ENCODE measurements at regions not wholly inside any gene's neighbourhood (a gene's known extent, or its start where the extent isn't known, plus 50 kb on each side); places are given as distances from the start of the nearest gene placed in this dataset.

- no peak for DNase-seq
Observed at GRCh38 chr17:72591289-72592241, 470.7 kb downstream of the SOX9 start.

- DNase-seq: no peak
Observed at GRCh38 chr17:72592242-72592966, 471.6 kb downstream of the SOX9 start.

- no peak for DNase-seq
Observed at GRCh38 chr17:72592967-72593325, 472.1 kb downstream of the SOX9 start.

GRCh38 chr17:72594248-72594647 lies 473.4 kb downstream of the SOX9 start:
- DNase-seq: no peak

All from cortex of kidney (tissue), 1 donor.